Type B pancreatic cell (in vitro differentiated cells): ENCODE measurements at regions not wholly inside any gene's neighbourhood (a gene's known extent, or its start where the extent isn't known, plus 50 kb on each side); places are given as distances from the start of the nearest gene placed in this dataset.

Source experiments
- DNase-seq: peaks from one replicate; pipeline ENCODE4 v3.0.0; 2021; ENCODE audit warnings: mixed read lengths; ENCODE audit not compliant: unreplicated experiment; ENCODE audit errors: extremely low spot score
- H3K27ac Mint-ChIP-seq: 2 replicates; pipeline ENCODE4 v1.8.0; 2021; ENCODE audit warnings: mild to moderate bottlenecking, mixed read lengths
- H3K27me3 Mint-ChIP-seq: 2 replicates; pipeline ENCODE4 v1.8.0; 2021; ENCODE audit warnings: mixed read lengths
- H3K36me3 Mint-ChIP-seq: 2 replicates; pipeline ENCODE4 v1.8.0; 2021; ENCODE audit warnings: mixed read lengths
- H3K4me1 Mint-ChIP-seq: one replicate; pipeline ENCODE4 v1.8.0; 2021; ENCODE audit warnings: mixed read lengths; ENCODE audit not compliant: unreplicated experiment
- H3K4me3 Mint-ChIP-seq: 2 replicates; pipeline ENCODE4 v1.8.0; 2021; ENCODE audit warnings: mild to moderate bottlenecking, mixed read lengths
- H3K9me3 Mint-ChIP-seq: 2 replicates; pipeline ENCODE4 v1.8.0; 2021; ENCODE audit warnings: mixed read lengths
- TF ChIP-seq, protein P1 (sequence below): fragments of 200-600 bp; sonication (generic); conservative IDR thresholded peaks from 2 replicates; pipeline ENCODE4 v1.5.0; 2021; ENCODE audit warnings: antibody characterized with exemption, mild to moderate bottlenecking

DNA sequence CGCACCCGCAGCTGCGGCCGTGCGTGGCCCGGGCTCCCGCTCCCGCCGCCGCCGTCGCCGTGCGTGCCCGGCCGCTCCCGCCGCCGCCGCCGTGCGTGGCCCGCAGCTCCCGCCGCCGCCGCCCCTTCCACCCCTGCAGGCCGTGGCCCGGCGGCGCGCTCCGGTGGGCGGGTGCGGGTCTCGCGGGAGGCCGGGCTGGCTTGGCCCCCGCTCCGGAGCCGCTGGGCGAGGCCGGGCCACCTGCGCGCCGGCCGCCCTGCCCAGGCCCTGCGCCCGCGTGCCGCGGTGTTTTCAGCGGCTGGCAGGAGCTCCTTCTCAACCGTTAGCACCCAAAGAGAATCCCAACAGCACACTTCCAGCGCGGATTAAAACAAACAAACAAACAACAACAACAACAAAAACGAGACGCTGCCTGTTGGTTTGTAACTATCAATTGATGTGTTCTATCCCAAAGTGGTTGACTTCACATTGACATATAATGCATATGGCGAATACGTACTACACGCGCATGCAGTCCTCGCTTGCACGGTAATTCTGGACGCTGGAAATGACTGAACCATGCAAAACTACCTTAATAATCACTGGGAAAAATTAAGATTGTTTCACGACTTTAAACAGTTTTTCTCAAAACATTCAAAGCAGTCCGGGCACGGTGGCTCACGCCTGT is 113.7 kb upstream of the GOLGA8J start:
- no peak for DNase-seq
- H3K4me3 Mint-ChIP-seq, result peak overlapping the region; percentile 88
- H3K36me3 Mint-ChIP-seq, result no peaks in the 10 kb centered on the region
- no peak overlapping the region for H3K27ac Mint-ChIP-seq
- TF ChIP-seq, protein P1, sequence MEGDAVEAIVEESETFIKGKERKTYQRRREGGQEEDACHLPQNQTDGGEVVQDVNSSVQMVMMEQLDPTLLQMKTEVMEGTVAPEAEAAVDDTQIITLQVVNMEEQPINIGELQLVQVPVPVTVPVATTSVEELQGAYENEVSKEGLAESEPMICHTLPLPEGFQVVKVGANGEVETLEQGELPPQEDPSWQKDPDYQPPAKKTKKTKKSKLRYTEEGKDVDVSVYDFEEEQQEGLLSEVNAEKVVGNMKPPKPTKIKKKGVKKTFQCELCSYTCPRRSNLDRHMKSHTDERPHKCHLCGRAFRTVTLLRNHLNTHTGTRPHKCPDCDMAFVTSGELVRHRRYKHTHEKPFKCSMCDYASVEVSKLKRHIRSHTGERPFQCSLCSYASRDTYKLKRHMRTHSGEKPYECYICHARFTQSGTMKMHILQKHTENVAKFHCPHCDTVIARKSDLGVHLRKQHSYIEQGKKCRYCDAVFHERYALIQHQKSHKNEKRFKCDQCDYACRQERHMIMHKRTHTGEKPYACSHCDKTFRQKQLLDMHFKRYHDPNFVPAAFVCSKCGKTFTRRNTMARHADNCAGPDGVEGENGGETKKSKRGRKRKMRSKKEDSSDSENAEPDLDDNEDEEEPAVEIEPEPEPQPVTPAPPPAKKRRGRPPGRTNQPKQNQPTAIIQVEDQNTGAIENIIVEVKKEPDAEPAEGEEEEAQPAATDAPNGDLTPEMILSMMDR, result no peak
- no peaks in the 10 kb centered on the region for H3K4me1 Mint-ChIP-seq
- H3K27me3 Mint-ChIP-seq, result peaks cover 67% of the 10 kb centered on the region
- peaks cover 6% of the 10 kb centered on the region for H3K9me3 Mint-ChIP-seq

DNA sequence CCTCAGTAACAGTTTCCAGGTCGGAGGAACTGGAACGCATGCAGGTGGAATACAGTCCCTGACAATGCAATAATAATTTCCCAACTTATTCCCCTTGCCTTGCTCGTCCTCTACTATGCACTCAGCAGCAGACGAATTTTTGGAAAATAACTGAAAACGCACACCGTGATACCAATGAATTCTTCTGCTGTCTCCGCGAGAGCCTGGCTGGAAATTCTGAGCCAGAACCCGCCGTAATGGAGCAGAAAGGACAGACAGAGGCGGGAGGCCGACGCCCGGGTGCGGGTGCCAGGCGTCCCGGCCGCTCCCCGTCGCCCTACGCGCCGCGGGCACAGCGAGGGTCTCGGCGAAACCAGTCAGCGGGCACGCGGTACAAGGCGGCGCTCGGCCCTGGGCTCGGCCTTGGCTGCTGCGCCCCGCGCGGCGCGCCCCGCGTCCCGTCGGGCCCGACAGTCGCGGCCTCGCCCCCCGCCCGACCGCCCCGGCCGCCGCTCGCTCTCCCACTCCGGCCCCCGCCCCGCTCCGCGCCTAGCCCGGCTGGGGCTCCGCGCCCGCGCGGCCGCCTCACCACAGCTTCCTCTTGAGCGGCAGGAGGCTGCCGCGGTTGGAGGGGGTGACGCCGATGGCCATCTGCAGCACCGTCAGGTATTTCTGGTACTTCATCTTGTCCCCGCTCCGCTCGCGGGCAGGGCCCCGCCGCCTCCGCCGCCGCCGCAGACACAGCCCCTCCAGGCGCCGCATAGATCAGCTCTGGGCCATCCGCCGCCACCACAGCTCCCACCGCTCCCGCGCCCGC is 114.5 kb upstream of the GOLGA8J start:
- Mint-ChIP-seq H3K27me3 (peaks cover 70% of the 10 kb centered on the region), H3K36me3 (no peaks in the 10 kb centered on the region), H3K4me3 (peak overlapping the region; percentile 85), H3K4me1 (no peaks in the 10 kb centered on the region), H3K9me3 (peaks cover 6% of the 10 kb centered on the region), H3K27ac (no peak overlapping the region)
- peak; percentile 72 for DNase-seq
- TF ChIP-seq, protein P1, result no peak

DNA sequence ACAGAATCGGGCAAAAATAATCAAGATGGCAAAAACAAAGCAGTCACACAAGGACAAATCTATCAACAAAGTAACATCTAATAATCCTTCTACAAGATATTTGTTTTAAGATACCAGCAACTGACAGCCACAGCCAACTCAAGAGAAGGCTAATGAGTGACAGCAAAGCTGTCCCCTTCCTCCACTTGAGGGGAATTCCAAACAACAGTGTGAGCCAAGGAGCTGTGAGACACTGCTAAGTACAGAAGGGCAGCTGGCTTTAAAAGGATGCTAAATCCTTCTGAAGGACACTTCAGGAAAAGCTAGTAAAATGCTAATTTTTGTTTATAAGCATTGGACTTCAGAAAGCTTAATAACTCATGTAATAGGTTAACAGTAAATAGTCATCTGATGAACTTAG is 120.3 kb upstream of the GOLGA8J start:
- Mint-ChIP-seq H3K27me3 (peaks cover 38% of the 10 kb centered on the region), H3K4me1 (peaks cover 6% of the 10 kb centered on the region), H3K9me3 (no peaks in the 10 kb centered on the region), H3K4me3 (no peak overlapping the region), H3K27ac (no peak overlapping the region), H3K36me3 (no peaks in the 10 kb centered on the region)
- TF ChIP-seq, protein P1, result no peak
- no peak for DNase-seq

DNA sequence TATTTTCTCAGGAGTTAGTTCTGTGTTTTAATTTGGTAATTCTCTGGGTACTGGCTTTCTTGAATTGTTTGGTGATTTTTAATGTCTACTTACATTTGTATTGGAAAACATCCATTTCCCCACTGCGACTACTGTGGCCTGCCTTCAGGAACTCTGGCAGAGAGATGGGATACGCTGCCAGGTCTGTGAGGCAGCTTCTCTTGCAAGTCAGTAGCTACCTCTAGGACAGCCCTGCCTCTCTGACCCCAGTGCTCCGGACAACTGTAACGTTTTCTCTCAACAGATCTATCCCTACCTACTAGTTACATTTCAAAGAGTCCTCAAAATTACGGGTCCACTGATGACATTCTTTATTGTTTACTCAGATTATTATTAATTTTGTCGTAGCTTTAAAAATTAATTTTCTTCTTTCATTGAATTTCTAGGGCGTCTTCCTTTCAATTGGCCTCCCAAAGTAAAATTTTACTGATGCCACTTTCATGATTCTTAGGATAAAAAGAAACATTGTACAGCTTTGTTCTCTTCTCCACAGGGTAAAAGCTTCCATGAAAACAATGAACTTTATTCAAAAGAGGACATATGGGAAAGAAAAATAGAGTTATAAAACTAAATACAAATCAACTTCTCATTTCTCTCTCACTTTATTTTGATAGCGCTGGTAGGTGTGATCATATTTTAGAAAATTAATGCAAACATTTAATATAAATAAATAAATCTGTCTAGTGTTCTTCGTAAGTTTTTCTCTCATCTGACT is 123.2 kb upstream of the GOLGA8J start:
- no peak overlapping the region for H3K27ac Mint-ChIP-seq
- no peak overlapping the region for H3K4me3 Mint-ChIP-seq
- H3K36me3 Mint-ChIP-seq, result no peaks in the 10 kb centered on the region
- no peaks in the 10 kb centered on the region for H3K9me3 Mint-ChIP-seq
- TF ChIP-seq, protein P1, result no peak
- H3K27me3 Mint-ChIP-seq, result peaks cover 21% of the 10 kb centered on the region
- peaks cover 6% of the 10 kb centered on the region for H3K4me1 Mint-ChIP-seq
- DNase-seq, result no peak

DNA sequence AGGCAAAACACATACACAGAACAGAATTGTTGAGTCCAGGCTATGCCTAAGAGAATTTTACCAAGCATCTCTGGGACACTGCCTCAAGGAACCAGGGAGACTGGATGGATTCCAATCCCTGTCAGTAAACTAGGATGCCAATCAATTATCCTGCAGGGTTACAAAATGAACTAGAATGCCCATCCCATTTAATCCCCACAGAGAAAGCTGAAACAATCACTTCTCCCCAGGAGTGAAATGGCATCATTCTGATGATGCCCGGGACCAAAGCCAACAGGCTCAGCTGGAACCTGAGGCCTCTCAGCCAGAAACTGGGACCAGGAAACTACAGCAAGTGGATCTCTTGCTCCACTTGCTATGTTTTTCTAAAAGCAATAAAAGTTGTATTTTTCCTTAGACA is 130.0 kb upstream of the TJP1 start:
- peaks cover 3% of the 10 kb centered on the region for H3K27me3 Mint-ChIP-seq
- no peak overlapping the region for H3K27ac Mint-ChIP-seq
- TF ChIP-seq, protein P1, result no peak
- H3K36me3 Mint-ChIP-seq, result no peaks in the 10 kb centered on the region
- no peaks in the 10 kb centered on the region for H3K9me3 Mint-ChIP-seq
- H3K4me3 Mint-ChIP-seq, result no peak overlapping the region
- no peak for DNase-seq
- H3K4me1 Mint-ChIP-seq, result no peaks in the 10 kb centered on the region
